ENCODE measurements at regions not wholly inside any gene's neighbourhood (a gene's known extent, or its start where the extent isn't known, plus 50 kb on each side); places are given as distances from the start of the nearest gene placed in this dataset.
"Not testable (repeated sequence)": the region's sequence is repeated elsewhere in the genome, so short reads cannot be mapped to it uniquely, and the experiment has no call there.

GRCh38 chr2:184049566-184049965, 548.8 kb upstream of the ZNF804A start:
- DNase-seq = no peak
- in situ Hi-C loops (cut with HindIII; ENCODE audit: low pct_ligation_motif_present, low pct_unique_long_range_greater_than_20kb, low sequenced_read_pairs) = no loop called here

GRCh38 chr2:184053326-184053725, 545.0 kb upstream of the ZNF804A start:
- in situ Hi-C loops (cut with HindIII; ENCODE audit: low pct_ligation_motif_present, low pct_unique_long_range_greater_than_20kb, low sequenced_read_pairs) = no loop called here
- DNase-seq = no peak

DNA sequence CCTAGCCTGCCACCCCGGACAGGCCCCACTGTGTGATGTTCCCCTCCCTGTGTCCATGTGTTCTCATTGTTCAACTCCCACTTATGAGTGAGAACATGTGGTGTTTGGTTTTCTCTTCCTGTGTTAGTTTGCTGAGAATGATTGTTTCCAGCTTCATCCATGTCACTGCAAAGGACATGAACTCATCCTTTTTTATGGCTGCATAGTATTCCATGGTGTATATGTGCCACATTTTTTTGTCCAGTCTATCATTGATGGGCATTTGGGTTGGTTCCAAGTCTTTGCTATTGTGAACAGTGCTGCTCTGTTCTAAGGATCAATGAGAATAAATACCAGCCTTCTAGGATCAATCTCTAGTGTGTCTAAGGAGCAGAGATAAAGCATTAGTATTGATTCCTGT, 543.9 kb upstream of the ZNF804A start:
- in situ Hi-C loops (cut with HindIII; ENCODE audit: low pct_ligation_motif_present, low pct_unique_long_range_greater_than_20kb, low sequenced_read_pairs); DNase-seq: not testable (repeated sequence)

- in situ Hi-C loops (cut with HindIII; ENCODE audit: low pct_ligation_motif_present, low pct_unique_long_range_greater_than_20kb, low sequenced_read_pairs) = no loop called here
Measured at GRCh38 chr2:184057910-184058309, 540.4 kb upstream of the ZNF804A start.

DNA sequence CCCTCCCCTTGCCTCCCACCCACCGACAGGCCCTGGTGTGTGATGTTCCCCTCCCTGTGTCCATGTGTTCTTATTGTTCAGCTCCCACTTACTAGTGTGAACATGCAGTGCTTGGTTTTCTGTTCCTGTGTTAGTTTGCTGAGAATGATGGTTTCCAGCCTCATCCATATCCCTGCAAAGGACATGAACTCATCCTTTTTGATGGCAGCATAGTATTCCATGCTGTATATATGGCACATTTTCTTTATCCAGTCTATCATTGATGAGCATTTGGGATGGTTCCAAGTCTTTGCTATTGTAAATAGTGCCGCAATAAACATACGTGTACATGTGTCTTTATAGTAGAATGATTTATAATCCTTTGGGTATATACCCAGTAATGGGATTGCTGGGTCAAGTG, 538.1 kb upstream of the ZNF804A start:
- DNase-seq; in situ Hi-C loops (cut with HindIII; ENCODE audit: low pct_ligation_motif_present, low pct_unique_long_range_greater_than_20kb, low sequenced_read_pairs): not testable (repeated sequence)

More at GRCh38 chr2:184057910-184058309, 540.4 kb upstream of the ZNF804A start:
- DNase-seq = no peak

DNA sequence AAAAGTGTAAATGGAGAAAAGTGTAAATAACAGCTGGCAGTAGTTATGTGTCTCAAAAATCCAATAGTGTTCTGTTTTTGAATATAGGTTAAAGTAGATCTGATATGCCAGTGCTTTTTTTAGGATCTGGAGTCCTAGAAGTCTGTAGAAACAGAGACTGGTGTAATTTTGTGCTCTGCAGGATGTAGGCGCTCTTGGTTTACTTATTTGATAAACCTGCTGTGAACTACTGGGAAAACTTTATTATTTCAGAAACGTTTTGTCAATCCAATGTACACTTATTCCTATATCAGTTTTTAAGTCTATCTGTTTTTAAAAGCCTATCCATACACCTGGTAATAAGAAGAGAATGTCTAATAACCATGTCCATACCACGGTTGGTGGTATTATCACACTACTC, 530.8 kb upstream of the ZNF804A start:
- peak; percentile 23 for DNase-seq
- in situ Hi-C loops (cut with HindIII; ENCODE audit: low pct_ligation_motif_present, low pct_unique_long_range_greater_than_20kb, low sequenced_read_pairs) = no loop called here

GRCh38 chr2:184072470-184072869, 525.9 kb upstream of the ZNF804A start:
- in situ Hi-C loops (cut with HindIII; ENCODE audit: low pct_ligation_motif_present, low pct_unique_long_range_greater_than_20kb, low sequenced_read_pairs) = no loop called here

DNA sequence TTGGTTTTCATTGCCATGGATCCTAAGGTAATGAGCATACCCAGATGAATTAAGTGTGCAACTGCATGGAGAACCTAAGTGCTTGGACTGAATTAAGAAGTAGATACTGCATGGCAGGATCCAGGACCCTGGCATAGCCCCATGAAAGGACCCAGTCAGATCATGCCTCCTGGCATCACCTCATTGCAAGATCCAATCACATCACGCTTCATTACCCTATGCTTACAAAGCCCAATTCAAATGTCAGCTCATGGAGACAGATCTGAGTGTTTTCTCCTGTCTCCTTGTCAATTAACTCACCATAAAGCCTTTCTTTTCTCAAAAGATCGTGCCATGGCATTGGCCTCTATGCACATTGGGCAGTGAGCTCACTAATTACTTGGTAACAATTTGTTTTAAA, 519.8 kb upstream of the ZNF804A start:
- in situ Hi-C loops (cut with HindIII; ENCODE audit: low pct_ligation_motif_present, low pct_unique_long_range_greater_than_20kb, low sequenced_read_pairs) = no loop called here
- no peak for DNase-seq

More at GRCh38 chr2:184072470-184072869, 525.9 kb upstream of the ZNF804A start:
- DNase-seq = no peak

- in situ Hi-C loops (cut with HindIII; ENCODE audit: low pct_ligation_motif_present, low pct_unique_long_range_greater_than_20kb, low sequenced_read_pairs) = no loop called here
- DNase-seq = no peak
Measured at GRCh38 chr2:184091456-184091855, 506.9 kb upstream of the ZNF804A start.

- in situ Hi-C loops (cut with HindIII; ENCODE audit: low pct_ligation_motif_present, low pct_unique_long_range_greater_than_20kb, low sequenced_read_pairs) = no loop called here
Measured at GRCh38 chr2:184113696-184114403, 484.5 kb upstream of the ZNF804A start.

DNA sequence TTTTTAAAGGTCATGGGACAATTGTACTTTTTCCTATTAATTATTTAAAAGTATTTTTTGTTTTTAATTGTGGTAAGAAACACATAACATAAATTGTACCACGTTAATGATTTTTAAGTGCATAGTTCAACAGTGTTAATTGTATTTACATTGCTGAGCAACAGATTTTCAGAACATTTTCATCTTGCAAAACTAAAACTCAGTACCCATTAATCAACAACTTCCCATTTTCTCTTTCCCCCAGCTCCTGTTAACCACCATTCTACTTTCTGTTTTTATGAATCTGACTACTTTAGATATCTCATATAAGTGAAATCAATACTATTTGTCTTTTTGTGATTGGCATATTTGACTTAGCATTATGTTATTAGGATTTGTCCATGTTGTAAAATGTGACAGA, 483.9 kb upstream of the ZNF804A start:
- in situ Hi-C loops (cut with HindIII; ENCODE audit: low pct_ligation_motif_present, low pct_unique_long_range_greater_than_20kb, low sequenced_read_pairs) = no loop called here
- DNase-seq = no peak

More at GRCh38 chr2:184113696-184114403, 484.5 kb upstream of the ZNF804A start:
- DNase-seq = no peak

DNA sequence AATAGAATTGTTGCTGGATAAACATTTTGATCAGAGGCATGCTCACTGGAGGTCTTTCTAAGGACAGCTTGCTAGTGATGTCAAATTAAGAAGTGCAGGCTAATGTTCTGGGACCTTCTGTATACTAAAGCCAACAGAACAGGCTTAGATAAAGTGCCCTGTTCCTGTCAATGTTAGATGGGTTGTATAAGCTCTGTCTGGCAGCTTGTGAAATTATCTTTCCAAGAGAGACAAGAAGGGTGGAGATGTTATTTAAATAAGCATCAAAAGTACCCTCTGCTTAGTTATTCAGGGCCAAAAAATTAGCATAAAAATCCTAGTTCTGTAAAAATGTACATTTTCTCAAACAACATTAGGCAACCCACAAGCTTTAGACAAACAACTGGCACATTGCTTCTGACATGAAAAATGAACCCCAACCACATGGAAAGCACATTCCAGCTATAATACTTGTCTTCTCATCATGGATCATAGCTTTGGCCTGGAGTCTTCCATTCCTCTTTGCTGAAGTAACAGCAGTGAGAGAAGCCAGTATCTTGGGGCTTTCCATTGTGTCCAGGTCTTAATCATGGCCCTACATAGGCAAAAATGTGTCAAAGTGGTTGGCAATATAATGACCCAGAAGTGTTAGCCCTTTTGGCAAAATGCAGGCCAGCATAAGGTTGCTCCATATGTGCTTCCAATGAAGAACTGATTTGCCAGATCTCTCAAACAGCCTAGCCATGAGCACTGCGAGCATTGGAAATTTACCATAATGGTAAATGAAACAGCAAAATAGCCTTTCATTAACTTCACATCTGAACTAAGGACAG, 478.1 kb upstream of the ZNF804A start:
- in situ Hi-C loops (cut with HindIII; ENCODE audit: low pct_ligation_motif_present, low pct_unique_long_range_greater_than_20kb, low sequenced_read_pairs) = no loop called here
- no peak for DNase-seq

DNA sequence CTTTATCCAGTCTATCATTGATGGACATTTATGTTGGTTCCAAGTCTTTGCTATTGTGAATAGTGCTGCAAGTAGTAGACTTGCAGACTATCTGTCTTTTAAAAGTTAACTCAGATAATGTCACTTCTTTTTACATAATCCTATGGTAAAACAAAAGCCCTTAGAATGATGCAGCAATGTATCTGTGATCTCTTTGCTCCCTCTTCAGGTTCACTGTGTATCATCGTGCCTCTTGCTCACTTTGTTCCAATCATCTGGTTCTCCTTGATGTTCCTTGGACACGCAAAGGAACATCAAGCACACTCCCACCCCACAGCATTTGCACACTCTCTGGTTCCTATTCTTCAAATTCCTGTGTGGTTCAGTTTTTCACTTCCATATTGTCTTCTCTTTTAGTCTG, 472.5 kb upstream of the ZNF804A start:
- in situ Hi-C loops (cut with HindIII; ENCODE audit: low pct_ligation_motif_present, low pct_unique_long_range_greater_than_20kb, low sequenced_read_pairs) = no loop called here
- no peak for DNase-seq

DNA sequence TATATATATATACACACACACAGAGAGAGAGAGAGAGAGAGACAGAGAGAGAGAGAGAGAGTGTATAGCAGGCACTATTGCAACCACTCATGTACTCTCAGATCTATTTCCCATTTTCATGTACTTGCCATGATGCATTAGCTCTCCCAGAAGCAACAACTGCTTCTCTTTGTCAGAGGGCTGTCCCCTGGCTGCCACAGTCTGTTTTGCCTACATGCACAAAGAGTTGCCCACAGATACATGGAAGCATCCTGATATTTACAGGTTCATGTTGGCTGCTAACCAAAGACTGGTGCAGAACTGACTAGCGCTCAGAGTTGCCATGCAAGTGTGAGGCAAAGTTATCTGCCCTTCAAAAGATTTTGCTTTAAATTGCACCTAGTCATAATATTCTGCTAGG, 469.3 kb upstream of the ZNF804A start:
- in situ Hi-C loops (cut with HindIII; ENCODE audit: low pct_ligation_motif_present, low pct_unique_long_range_greater_than_20kb, low sequenced_read_pairs) = no loop called here
- DNase-seq = no peak

DNA sequence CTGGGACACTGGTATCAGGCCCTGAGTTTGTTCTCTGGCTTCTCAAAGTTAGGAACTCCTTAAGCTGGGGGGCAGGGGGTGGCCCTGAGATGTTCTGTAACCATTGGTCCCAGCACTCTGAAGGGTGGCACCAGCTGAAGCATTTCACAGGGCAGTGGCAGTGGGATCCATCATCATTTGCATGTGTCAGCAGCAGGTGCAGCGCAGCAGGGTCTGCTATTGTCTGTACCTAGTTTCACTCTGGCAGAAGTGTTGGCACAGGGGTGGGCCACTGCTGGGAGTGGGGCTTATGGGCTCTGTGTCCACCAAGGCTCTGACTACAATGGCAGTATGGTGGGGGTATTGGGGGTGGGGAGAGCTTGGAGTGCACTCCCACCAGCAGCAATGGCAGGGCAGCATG, 460.4 kb upstream of the ZNF804A start:
- DNase-seq = no peak
- in situ Hi-C loops (cut with HindIII; ENCODE audit: low pct_ligation_motif_present, low pct_unique_long_range_greater_than_20kb, low sequenced_read_pairs) = no loop called here

DNA sequence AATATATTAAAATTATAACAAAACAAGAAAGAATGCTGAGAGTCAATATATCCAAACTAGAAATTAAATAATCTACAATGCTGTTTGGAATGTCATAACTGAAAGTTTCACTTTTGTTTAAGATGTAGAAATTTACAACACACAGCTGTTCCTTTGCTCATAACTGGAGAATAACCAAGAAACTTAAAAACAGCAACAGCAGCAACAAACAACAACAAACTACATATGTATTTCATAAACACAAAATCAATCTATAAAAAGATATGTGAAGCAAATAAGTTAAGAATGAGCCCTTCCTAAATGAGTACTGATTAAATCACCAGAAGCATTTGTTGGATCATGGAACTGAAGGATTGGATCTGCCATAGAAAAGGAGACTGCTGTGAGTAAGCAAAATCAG, 456.5 kb upstream of the ZNF804A start:
- in situ Hi-C loops (cut with HindIII; ENCODE audit: low pct_ligation_motif_present, low pct_unique_long_range_greater_than_20kb, low sequenced_read_pairs) = no loop called here
- no peak for DNase-seq

DNA sequence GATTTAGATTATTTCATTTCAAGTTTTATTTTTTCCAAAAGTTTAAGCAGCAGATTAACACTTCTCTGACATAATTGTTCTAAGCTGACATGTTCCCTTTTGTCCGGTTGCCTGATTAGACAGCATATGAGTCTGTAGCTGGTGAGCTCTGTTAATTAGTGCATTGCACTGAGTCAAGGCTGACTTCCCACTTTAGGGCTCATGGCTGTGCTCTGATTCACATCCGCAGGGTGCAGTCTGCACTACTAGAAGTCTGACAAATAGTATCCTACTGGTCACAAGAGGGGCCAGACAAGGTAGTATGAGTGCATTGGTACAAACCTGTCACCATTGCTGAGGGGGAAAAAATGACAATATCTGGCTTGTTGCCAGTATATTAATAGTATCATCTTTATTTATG, 443.9 kb upstream of the ZNF804A start:
- DNase-seq = no peak
- in situ Hi-C loops (cut with HindIII; ENCODE audit: low pct_ligation_motif_present, low pct_unique_long_range_greater_than_20kb, low sequenced_read_pairs) = no loop called here

DNA sequence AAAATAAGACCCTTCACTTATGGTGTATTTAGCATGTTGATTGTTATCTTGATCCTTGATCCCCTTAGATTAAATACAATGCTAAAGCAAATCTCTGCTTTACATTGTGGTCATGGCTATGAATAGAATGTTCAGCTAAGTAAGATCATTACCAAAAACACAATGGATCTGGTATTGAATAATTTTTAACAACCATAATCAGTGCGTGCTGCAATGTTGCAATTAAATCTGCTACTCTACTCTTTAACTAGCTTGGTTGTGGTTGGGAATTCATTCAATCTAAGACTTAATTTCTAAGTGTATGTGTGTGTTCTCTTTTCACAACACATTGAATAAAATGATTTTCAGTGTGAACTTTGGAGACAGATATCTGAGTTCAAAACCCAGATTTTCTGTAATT, 442.5 kb upstream of the ZNF804A start:
- DNase-seq = no peak

GRCh38 chr2:184157141-184157540, 441.2 kb upstream of the ZNF804A start:
- no peak for DNase-seq
- in situ Hi-C loops (cut with HindIII; ENCODE audit: low pct_ligation_motif_present, low pct_unique_long_range_greater_than_20kb, low sequenced_read_pairs) = no loop called here

More for the DNA sequence above, 442.5 kb upstream of the ZNF804A start:
- in situ Hi-C loops (cut with HindIII; ENCODE audit: low pct_ligation_motif_present, low pct_unique_long_range_greater_than_20kb, low sequenced_read_pairs) = no loop called here

- in situ Hi-C loops (cut with HindIII; ENCODE audit: low pct_ligation_motif_present, low pct_unique_long_range_greater_than_20kb, low sequenced_read_pairs) = no loop called here
Measured at GRCh38 chr2:184162426-184162825, 435.9 kb upstream of the ZNF804A start.

More at GRCh38 chr2:184162426-184162825, 435.9 kb upstream of the ZNF804A start:
- no peak for DNase-seq
